HG03432 (cell line): ENCODE measurements at regions not wholly inside any gene's neighbourhood (a gene's known extent, or its start where the extent isn't known, plus 50 kb on each side); places are given as distances from the start of the nearest gene placed in this dataset.

Experiments used
- ATAC-seq: cut with Tn5 transposase; IDR thresholded peaks from one replicate; pipeline ENCODE4 v1.9.1; 2021; ENCODE audit warnings: mild to moderate bottlenecking, moderate library complexity; ENCODE audit not compliant: unreplicated experiment

GRCh38 chr2:18903750-18904149 is 314.4 kb upstream of the NT5C1B start:
- peak; percentile 98 for ATAC-seq

- ATAC-seq: no peak
Observed at GRCh38 chr2:18901242-18901641, 311.9 kb upstream of the NT5C1B start.

GRCh38 chr2:18900691-18901141 is 311.3 kb upstream of the NT5C1B start:
- no peak for ATAC-seq

- no peak for ATAC-seq
Observed at GRCh38 chr2:18899725-18900124, 310.4 kb upstream of the NT5C1B start.

- no peak for ATAC-seq
Observed at GRCh38 chr2:18898271-18898670, 308.9 kb upstream of the NT5C1B start.

GRCh38 chr2:18896125-18896764 is 306.9 kb upstream of the NT5C1B start:
- no peak for ATAC-seq

- no peak for ATAC-seq
Observed at GRCh38 chr2:18891600-18892345, 302.4 kb upstream of the NT5C1B start.

- ATAC-seq: no peak
Observed at GRCh38 chr2:18889565-18890332, 300.4 kb upstream of the NT5C1B start.

- no peak for ATAC-seq
Observed at GRCh38 chr2:18885457-18885856, 296.1 kb upstream of the NT5C1B start.

- ATAC-seq: no peak
Observed at GRCh38 chr2:18883616-18884456, 294.5 kb upstream of the NT5C1B start.

- ATAC-seq: no peak
Observed at GRCh38 chr2:18871430-18871829, 282.1 kb upstream of the NT5C1B start.

GRCh38 chr2:18870307-18870706 is 280.9 kb upstream of the NT5C1B start:
- ATAC-seq: no peak

- ATAC-seq: no peak
Observed at GRCh38 chr2:18861951-18862350, 272.6 kb upstream of the NT5C1B start.

GRCh38 chr2:18860179-18860578 is 270.8 kb upstream of the NT5C1B start:
- ATAC-seq: no peak

- ATAC-seq: no peak
Observed at GRCh38 chr2:18856765-18857164, 267.4 kb upstream of the NT5C1B start.

GRCh38 chr2:18855027-18855426 is 265.7 kb upstream of the NT5C1B start:
- ATAC-seq: peak; percentile 32

GRCh38 chr2:18849841-18850578 is 260.6 kb upstream of the NT5C1B start:
- ATAC-seq: peak; percentile 90

- no peak for ATAC-seq
Observed at GRCh38 chr2:18848646-18849045, 259.3 kb upstream of the NT5C1B start.

- no peak for ATAC-seq
Observed at GRCh38 chr2:18845854-18846445, 256.6 kb upstream of the NT5C1B start.

GRCh38 chr2:18842836-18843235 is 253.5 kb upstream of the NT5C1B start:
- ATAC-seq: no peak
